ENCODE measurements at regions not wholly inside any gene's neighbourhood (a gene's known extent, or its start where the extent isn't known, plus 50 kb on each side); places are given as distances from the start of the nearest gene placed in this dataset.

DNA sequence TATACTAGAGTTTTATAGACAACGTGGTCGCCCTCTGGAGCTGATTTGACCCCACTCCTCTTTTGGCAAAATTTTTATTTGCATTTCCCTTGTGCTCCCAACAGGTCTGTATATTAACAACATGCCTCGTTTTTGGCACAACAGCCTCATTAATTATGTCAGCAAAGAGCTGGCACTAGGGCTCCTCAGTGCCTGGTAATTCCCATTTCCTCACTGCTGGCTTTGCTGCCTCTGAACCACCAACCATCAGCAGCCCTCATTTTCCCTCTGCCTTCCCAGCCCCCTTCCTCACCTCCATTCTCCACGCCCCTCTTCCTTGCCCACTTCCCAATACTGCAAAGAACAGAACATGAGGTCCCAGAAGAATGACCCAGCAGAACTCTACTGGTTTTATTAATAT, 204.8 kb downstream of the ABHD5 start (continued):
- no peak for TF ChIP-seq ETV6 (conservative IDR thresholded peaks at IDR 0.05 in 1 of 2, IDR thresholded peaks at IDR 0.05 in 1 of 2; ENCODE audit: borderline replicate concordance in 1 of 2, low read depth in 1 of 2)
- no peak for TF ChIP-seq BRCA1 (IDR thresholded peaks at IDR 0.05; ENCODE audit: low read depth, low read length)

DNA sequence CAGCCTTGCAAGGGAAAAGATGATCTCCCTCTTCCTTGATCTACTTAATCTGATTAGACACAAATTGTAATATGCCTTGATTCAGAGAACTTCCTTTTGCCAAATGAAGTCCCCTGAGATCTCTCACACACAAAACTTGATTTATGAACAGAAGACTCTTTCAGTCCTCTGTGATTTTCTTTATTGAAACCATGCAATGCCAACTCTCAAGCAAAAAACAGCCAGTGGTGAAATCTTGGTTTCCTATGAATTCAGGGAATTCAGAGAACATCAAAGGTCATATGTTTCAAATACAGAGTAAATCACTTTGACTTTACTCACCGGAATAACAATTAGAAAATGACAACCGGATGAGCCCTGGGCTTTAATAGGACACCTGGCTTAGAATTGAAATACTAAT, 211.7 kb downstream of the ABHD5 start:
- in situ Hi-C loops (cut with MboI) (no loop called here), intact Hi-C loops (cut with micrococcal nuclease; ENCODE audit: unreplicated experiment) (no loop called here)
- Histone ChIP-seq H3K9ac (ENCODE audit: control insufficient read depth, insufficient read depth, low read length) (no peak overlapping the region), H4K20me1 (ENCODE audit: control insufficient read depth, insufficient read depth) (no peaks in the 10 kb centered on the region), H3K4me3 (no peak overlapping the region), H3K4me2 (ENCODE audit: control insufficient read depth, insufficient read depth) (no peak overlapping the region), H3K27me3 (replicated peaks in 1 of 2; ENCODE audit: control insufficient read depth in 2 of 2, insufficient read depth in 2 of 2, low read length in 1 of 2) (no peaks in the 10 kb centered on the region), H3K9me3 (replicated peaks; ENCODE audit: control insufficient read depth, insufficient read depth, low read length) (no peaks in the 10 kb centered on the region; the same call in 1 of the 3 replicates), H2AFZ (ENCODE audit: control insufficient read depth, low read depth, low read length) (no peak overlapping the region), H3K79me2 (ENCODE audit: control insufficient read depth, insufficient read depth, low read length) (no peaks in the 10 kb centered on the region), H3K4me1 (ENCODE audit: control insufficient read depth, insufficient read depth, low read length) (peaks cover 11% of the 10 kb centered on the region), H3K27ac (ENCODE audit: control insufficient read depth, insufficient read depth) (no peak overlapping the region), H3K36me3 (ENCODE audit: control insufficient read depth in 2 of 2, insufficient read depth in 2 of 2, low read length in 1 of 2) (no peaks in the 10 kb centered on the region)
- CTCF ChIA-PET: no interaction called here
- RAD21 ChIA-PET (ENCODE audit: unreplicated experiment): no interaction called here
- no peak for DNase-seq (ENCODE audit: low read depth, low spot score)
- SMC1A ChIA-PET (ENCODE audit: uncharacterized antibody, unreplicated experiment): no interaction called here
- WGBS (ENCODE audit: insufficient coverage, insufficient replicate concordance, low lambda C conversion rate, missing lambda C conversion rate): 77% methylated on average over 2 of the region's 2 CpGs
- BruUV-seq (replicated peaks): no TSS peak
- no peak for ATAC-seq
- FAIRE-seq: no peak
- POLR2A ChIA-PET: no interaction called here
- TF ChIP-seq LARP7 (IDR thresholded peaks at IDR 0.05): no peak
- no peak for TF ChIP-seq TCF3 (IDR thresholded peaks at IDR 0.05; ENCODE audit: borderline replicate concordance, insufficient read depth, low read depth, low read length)
- TF ChIP-seq SIN3A (IDR thresholded peaks at IDR 0.05; ENCODE audit: low read depth, low read length): no peak
- TF ChIP-seq, protein P1, sequence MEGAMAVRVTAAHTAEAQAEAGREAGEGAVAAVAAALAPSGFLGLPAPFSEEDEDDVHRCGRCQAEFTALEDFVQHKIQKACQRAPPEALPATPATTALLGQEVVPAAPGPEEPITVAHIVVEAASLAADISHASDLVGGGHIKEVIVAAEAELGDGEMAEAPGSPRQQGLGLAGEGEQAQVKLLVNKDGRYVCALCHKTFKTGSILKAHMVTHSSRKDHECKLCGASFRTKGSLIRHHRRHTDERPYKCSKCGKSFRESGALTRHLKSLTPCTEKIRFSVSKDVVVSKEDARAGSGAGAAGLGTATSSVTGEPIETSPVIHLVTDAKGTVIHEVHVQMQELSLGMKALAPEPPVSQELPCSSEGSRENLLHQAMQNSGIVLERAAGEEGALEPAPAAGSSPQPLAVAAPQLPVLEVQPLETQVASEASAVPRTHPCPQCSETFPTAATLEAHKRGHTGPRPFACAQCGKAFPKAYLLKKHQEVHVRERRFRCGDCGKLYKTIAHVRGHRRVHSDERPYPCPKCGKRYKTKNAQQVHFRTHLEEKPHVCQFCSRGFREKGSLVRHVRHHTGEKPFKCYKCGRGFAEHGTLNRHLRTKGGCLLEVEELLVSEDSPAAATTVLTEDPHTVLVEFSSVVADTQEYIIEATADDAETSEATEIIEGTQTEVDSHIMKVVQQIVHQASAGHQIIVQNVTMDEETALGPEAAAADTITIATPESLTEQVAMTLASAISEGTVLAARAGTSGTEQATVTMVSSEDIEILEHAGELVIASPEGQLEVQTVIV (IDR thresholded peaks at IDR 0.05; ENCODE audit: borderline replicate concordance, partially characterized antibody): no peak
- TF ChIP-seq EZH2 (IDR thresholded peaks at IDR 0.05; ENCODE audit: borderline replicate concordance, control insufficient read depth, low read depth, low read length): no peak
- TF ChIP-seq STAT1 (conservative IDR thresholded peaks at IDR 0.05): no peak
- TF ChIP-seq GATAD2B (conservative IDR thresholded peaks at IDR 0.05; ENCODE audit: low read depth): no peak
- no peak for TF ChIP-seq ZNF622 (IDR thresholded peaks at IDR 0.05)
- TF ChIP-seq, protein P2, sequence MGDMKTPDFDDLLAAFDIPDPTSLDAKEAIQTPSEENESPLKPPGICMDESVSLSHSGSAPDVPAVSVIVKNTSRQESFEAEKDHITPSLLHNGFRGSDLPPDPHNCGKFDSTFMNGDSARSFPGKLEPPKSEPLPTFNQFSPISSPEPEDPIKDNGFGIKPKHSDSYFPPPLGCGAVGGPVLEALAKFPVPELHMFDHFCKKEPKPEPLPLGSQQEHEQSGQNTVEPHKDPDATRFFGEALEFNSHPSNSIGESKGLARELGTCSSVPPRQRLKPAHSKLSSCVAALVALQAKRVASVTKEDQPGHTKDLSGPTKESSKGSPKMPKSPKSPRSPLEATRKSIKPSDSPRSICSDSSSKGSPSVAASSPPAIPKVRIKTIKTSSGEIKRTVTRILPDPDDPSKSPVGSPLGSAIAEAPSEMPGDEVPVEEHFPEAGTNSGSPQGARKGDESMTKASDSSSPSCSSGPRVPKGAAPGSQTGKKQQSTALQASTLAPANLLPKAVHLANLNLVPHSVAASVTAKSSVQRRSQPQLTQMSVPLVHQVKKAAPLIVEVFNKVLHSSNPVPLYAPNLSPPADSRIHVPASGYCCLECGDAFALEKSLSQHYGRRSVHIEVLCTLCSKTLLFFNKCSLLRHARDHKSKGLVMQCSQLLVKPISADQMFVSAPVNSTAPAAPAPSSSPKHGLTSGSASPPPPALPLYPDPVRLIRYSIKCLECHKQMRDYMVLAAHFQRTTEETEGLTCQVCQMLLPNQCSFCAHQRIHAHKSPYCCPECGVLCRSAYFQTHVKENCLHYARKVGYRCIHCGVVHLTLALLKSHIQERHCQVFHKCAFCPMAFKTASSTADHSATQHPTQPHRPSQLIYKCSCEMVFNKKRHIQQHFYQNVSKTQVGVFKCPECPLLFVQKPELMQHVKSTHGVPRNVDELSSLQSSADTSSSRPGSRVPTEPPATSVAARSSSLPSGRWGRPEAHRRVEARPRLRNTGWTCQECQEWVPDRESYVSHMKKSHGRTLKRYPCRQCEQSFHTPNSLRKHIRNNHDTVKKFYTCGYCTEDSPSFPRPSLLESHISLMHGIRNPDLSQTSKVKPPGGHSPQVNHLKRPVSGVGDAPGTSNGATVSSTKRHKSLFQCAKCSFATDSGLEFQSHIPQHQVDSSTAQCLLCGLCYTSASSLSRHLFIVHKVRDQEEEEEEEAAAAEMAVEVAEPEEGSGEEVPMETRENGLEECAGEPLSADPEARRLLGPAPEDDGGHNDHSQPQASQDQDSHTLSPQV (IDR thresholded peaks at IDR 0.05): no peak
- no peak for TF ChIP-seq POLR2AphosphoS2 (IDR thresholded peaks at IDR 0.05; ENCODE audit: low read depth, low read length)
- TF ChIP-seq FOXK2 (IDR thresholded peaks at IDR 0.05): no peak
- TF ChIP-seq, protein P3, sequence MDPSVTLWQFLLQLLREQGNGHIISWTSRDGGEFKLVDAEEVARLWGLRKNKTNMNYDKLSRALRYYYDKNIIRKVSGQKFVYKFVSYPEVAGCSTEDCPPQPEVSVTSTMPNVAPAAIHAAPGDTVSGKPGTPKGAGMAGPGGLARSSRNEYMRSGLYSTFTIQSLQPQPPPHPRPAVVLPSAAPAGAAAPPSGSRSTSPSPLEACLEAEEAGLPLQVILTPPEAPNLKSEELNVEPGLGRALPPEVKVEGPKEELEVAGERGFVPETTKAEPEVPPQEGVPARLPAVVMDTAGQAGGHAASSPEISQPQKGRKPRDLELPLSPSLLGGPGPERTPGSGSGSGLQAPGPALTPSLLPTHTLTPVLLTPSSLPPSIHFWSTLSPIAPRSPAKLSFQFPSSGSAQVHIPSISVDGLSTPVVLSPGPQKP (IDR thresholded peaks at IDR 0.05; ENCODE audit: low read depth, low read length): no peak
- TF ChIP-seq SMAD1 (IDR thresholded peaks at IDR 0.05; ENCODE audit: low read depth, partially characterized antibody): no peak
- no peak for TF ChIP-seq KDM1A (IDR thresholded peaks at IDR 0.05; ENCODE audit: borderline replicate concordance)
- TF ChIP-seq TCF12 (IDR thresholded peaks at IDR 0.05; ENCODE audit: low read depth, low read length): no peak
- no peak for TF ChIP-seq HDGF (IDR thresholded peaks at IDR 0.05)
